C4-2B (cell line): ENCODE measurements at regions not wholly inside any gene's neighbourhood (a gene's known extent, or its start where the extent isn't known, plus 50 kb on each side); places are given as distances from the start of the nearest gene placed in this dataset.

Experiments used
- H3K27ac ChIP-seq: fragments of 450-650 bp; 2 replicates; pipeline ENCODE4 v1.5.1; 2017
- CTCF ChIP-seq: fragments of 450-650 bp; conservative IDR thresholded peaks from 2 replicates; pipeline ENCODE4 v1.5.1; 2017; ENCODE audit warnings: mild to moderate bottlenecking
- ZFX ChIP-seq: fragments of 450-650 bp; IDR thresholded peaks from 2 replicates; pipeline ENCODE4 v1.6.1; 2017

GRCh38 chr3:194003114-194004057 is 132.6 kb upstream of the HES1 start:
- peak; percentile 72 for TF ChIP-seq ZFX
- TF ChIP-seq CTCF, result no peak
- H3K27ac ChIP-seq, result peak overlapping the region; percentile 66

DNA sequence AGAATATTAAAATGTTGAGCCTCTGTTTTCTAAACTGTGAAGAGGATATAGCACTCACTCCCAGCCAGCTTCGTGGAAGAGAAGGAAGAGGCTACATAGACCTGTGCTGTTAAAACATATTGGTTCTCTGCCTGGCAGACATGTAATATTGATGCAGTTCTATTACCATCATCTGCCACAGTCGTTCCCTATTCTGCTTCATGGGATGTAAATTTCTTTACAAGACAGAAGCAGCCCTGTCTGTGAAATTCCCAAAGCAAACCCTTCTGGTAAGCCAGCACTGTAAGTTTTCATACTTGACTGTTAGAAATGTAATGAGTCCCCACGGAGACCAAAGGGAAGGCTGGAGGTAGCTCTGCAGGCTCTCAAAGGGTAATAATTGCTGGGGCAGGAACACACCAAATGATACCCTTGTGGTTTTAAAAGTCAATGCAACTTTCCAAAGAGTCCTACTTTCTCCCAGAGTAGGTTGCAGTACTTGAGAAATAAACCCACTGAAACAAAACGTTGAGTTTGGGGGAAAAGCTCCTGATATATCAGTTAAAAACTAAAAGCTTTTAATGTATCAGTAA is 129.9 kb upstream of the HES1 start:
- TF ChIP-seq ZFX, result no peak
- no peak overlapping the region for H3K27ac ChIP-seq

GRCh38 chr3:194007592-194008337 is 128.2 kb upstream of the HES1 start:
- TF ChIP-seq CTCF (no peak), ZFX (no peak)
- H3K27ac ChIP-seq, result no peak overlapping the region

- no peak for TF ChIP-seq CTCF
- no peak for TF ChIP-seq ZFX
- no peak overlapping the region for H3K27ac ChIP-seq
These were observed 126.9 kb upstream of the HES1 start for GRCh38 chr3:194009019-194009418.

DNA sequence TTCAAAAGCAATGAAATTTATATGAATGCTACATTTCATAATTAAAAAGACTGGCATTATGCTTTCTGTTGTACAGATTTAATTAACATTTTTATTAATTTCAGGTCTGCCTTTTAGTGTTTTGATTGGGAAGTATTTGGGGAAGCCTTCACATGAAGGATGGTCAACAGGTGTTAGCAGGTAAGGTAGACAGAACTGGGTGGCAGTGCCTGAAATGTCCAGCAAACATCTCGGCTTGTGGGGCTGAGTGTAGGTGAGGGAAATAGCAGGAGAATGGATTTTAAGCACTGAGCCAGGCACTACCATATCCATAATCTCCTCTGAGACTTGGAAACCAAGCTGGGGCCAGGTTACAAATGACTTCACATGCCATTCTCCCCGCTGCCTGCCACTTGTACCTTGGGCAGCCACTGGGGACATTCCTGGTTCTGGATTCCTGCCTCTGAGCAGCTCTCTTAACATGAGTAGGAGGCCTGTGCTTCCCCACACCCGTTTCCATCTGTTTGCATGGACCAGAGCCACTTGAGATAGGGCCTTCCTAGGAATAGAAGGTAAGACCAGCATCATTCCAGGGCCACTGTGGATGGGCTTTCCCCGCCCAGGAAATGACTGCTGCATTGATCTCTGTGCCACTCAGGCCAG is 125.9 kb upstream of the HES1 start:
- TF ChIP-seq CTCF (no peak), ZFX (no peak)

GRCh38 chr3:194011807-194012206 is 124.1 kb upstream of the HES1 start:
- no peak overlapping the region for H3K27ac ChIP-seq
- TF ChIP-seq CTCF, result no peak
- no peak for TF ChIP-seq ZFX

More for the DNA sequence above, 125.9 kb upstream of the HES1 start:
- H3K27ac ChIP-seq, result no peak overlapping the region

DNA sequence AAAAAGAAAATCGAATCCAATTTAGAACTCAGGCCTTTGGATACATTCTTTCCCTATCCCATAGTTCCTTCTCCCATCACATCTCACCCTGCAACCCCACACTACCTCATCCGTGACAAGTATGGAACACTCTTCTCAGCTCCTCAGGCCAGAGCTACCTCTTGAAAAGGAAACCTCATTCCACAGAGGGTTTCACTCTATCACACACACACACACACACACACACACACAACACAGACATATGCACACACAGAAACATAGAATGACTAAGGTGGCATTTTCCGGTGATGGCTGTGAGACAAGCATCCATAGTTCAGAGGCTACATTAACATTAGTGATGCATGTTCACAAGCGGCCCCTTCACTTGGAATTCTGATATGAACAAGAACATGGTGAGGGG is 122.0 kb upstream of the HES1 start:
- TF ChIP-seq ZFX (no peak), CTCF (no peak)
- H3K27ac ChIP-seq, result no peak overlapping the region
